Upper lobe of right lung (tissue), 1 donor: ENCODE measurements at regions not wholly inside any gene's neighbourhood (a gene's known extent, or its start where the extent isn't known, plus 50 kb on each side); places are given as distances from the start of the nearest gene placed in this dataset.
"Not testable (repeated sequence)": the region's sequence is repeated elsewhere in the genome, so short reads cannot be mapped to it uniquely, and the experiment has no call there.

Source experiments
- ATAC-seq: fragments of 200-7000 bp; cut with Tn5 transposase; one replicate; pipeline ENCODE4 v1.9.1; 2020; ENCODE audit warnings: mild to moderate bottlenecking, moderate library complexity
- DNase-seq: peaks from one replicate; pipeline ENCODE4 v3.0.0-alpha.2; 2020
- H3K27ac ChIP-seq: fragments of 200-600 bp; one replicate; pipeline ENCODE4 v1.8.0; 2022
- H3K27me3 ChIP-seq: fragments of 200-600 bp; one replicate; pipeline ENCODE4 v1.8.0; 2022; ENCODE audit warnings: mild to moderate bottlenecking
- H3K36me3 ChIP-seq: fragments of 200-600 bp; one replicate; pipeline ENCODE4 v1.8.0; 2022
- H3K4me1 ChIP-seq: fragments of 200-600 bp; one replicate; pipeline ENCODE4 v1.8.0; 2022
- H3K4me3 ChIP-seq: fragments of 200-600 bp; one replicate; pipeline ENCODE4 v1.8.0; 2022; ENCODE audit warnings: mild to moderate bottlenecking
- H3K9me3 ChIP-seq: fragments of 200-600 bp; one replicate; pipeline ENCODE4 v1.8.0; 2022
- intact Hi-C: fragments of 100-400 bp; cut with DNase I; formaldehyde crosslinking; loops from one replicate; pipeline ENCODE4 v1.11.0; 2022
- TF ChIP-seq, protein P1 (sequence below): fragments of 200-600 bp; IDR thresholded peaks from one replicate; pipeline ENCODE4 v1.8.0; 2022; ENCODE audit warnings: antibody characterized with exemption
- donor health status: DM: no; HTN: yes; CAD: no; lungs with severe emphysema.

DNA sequence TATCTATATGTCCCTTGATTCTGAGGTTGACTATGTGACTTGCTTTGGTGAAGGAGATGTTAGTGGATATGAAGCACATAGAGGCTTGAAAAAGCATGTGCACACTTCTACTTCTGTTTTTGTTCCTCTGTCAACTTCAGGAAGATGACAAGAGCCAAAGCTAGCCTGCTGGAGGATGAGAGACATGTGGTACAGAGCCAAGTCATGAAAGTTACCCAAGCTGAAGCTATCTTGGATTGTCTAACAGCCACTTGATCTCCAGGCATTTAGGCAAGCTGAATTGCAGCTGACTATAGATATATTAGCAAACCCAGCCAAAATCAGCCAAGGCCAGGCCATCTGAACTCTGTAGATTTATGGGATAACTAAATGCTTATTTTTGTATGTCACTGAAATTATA is 70.8 kb upstream of the DYNLT3 start:
- intact Hi-C loops, result no loop called here
- no peak overlapping the region for H3K27ac ChIP-seq
- H3K4me1 ChIP-seq, result no peaks in the 10 kb centered on the region
- DNase-seq, result no peak
- no peaks in the 10 kb centered on the region for H3K9me3 ChIP-seq
- ATAC-seq, result no peak
- H3K4me3 ChIP-seq, result no peak overlapping the region
- no peaks in the 10 kb centered on the region for H3K27me3 ChIP-seq
- TF ChIP-seq, protein P1, sequence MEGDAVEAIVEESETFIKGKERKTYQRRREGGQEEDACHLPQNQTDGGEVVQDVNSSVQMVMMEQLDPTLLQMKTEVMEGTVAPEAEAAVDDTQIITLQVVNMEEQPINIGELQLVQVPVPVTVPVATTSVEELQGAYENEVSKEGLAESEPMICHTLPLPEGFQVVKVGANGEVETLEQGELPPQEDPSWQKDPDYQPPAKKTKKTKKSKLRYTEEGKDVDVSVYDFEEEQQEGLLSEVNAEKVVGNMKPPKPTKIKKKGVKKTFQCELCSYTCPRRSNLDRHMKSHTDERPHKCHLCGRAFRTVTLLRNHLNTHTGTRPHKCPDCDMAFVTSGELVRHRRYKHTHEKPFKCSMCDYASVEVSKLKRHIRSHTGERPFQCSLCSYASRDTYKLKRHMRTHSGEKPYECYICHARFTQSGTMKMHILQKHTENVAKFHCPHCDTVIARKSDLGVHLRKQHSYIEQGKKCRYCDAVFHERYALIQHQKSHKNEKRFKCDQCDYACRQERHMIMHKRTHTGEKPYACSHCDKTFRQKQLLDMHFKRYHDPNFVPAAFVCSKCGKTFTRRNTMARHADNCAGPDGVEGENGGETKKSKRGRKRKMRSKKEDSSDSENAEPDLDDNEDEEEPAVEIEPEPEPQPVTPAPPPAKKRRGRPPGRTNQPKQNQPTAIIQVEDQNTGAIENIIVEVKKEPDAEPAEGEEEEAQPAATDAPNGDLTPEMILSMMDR, result no peak
- no peaks in the 10 kb centered on the region for H3K36me3 ChIP-seq

DNA sequence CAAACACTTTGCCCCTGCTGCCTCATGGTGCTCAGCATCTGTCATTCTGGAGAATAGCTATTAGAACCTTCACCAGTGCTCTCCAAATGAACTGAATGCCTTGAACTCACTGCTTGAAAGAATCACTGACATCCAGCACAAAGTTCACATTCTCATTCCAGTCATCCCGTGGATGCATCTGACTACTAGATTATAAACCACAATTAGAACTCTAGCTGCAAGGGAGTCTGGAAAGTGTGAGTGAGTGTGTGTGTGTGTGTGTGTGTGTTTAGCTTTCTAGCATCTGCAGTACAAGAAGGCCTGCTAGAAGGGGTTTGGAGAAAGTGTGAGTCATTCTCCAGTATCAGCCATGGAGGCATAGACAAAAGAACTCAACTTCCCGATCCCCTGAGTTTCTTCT is 71.3 kb upstream of the DYNLT3 start:
- H3K27ac ChIP-seq, result no peak overlapping the region
- no peaks in the 10 kb centered on the region for H3K27me3 ChIP-seq
- TF ChIP-seq, protein P1, result no peak
- H3K36me3 ChIP-seq, result no peaks in the 10 kb centered on the region
- DNase-seq, result no peak
- H3K4me3 ChIP-seq, result no peak overlapping the region
- no peaks in the 10 kb centered on the region for H3K9me3 ChIP-seq
- ATAC-seq, result no peak
- no peaks in the 10 kb centered on the region for H3K4me1 ChIP-seq
- intact Hi-C loops, result no loop called here

DNA sequence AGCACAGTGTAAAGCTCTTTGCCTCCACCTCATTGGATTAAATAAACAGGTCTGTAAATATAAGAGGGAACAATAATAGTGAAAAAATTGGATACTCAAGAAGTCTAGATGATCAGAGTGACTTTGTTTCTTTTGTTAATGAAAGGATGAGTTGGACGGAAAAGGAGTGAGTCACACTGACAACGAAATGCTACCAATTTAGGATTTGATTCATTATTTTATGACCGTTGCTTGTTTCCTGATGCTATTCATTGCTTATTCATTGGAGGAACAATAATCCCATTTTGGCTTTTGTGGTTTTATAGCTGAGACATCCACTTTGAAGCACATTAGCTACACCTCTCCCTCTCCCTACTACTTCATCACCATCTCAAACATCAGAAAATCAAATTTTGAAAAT is 74.4 kb upstream of the DYNLT3 start:
- no peak overlapping the region for H3K27ac ChIP-seq
- no peaks in the 10 kb centered on the region for H3K4me1 ChIP-seq
- H3K9me3 ChIP-seq, result no peaks in the 10 kb centered on the region
- TF ChIP-seq, protein P1, result no peak
- no peaks in the 10 kb centered on the region for H3K27me3 ChIP-seq
- ATAC-seq (no peak), DNase-seq (no peak)
- H3K36me3 ChIP-seq, result no peaks in the 10 kb centered on the region
- intact Hi-C loops, result loop anchor here (10.0 kb wide), 1 partner anchor 243 kb away; no protein-coding TSS in a partner anchor
- H3K4me3 ChIP-seq, result no peak overlapping the region

DNA sequence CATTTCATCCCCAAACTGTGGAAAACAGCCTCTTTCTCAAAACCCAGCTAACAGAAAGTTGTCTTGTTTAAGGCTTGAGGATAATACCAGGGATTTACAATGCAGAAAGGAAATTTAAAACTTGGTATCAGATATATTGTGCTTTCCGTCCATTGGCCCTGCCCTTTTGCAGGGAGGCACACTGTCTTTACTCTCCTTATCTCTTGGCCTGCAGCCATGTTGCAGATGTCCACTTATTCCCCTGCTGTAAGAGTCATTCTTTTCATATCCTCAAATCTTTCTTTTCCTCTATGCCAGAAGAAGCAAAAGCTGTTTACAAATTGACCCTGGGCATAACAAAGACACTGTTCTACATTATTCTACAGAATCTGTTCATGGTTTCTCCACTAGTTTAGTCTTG is 75.6 kb upstream of the DYNLT3 start:
- Histone ChIP-seq H3K27me3 (no peaks in the 10 kb centered on the region), H3K36me3 (no peaks in the 10 kb centered on the region), H3K9me3 (no peaks in the 10 kb centered on the region), H3K27ac (no peak overlapping the region), H3K4me1 (no peaks in the 10 kb centered on the region), H3K4me3 (no peak overlapping the region)
- ATAC-seq, result no peak
- TF ChIP-seq, protein P1, result no peak
- intact Hi-C loops, result loop anchor here (10.0 kb wide), 1 partner anchor 242 kb away; no protein-coding TSS in a partner anchor
- no peak for DNase-seq

DNA sequence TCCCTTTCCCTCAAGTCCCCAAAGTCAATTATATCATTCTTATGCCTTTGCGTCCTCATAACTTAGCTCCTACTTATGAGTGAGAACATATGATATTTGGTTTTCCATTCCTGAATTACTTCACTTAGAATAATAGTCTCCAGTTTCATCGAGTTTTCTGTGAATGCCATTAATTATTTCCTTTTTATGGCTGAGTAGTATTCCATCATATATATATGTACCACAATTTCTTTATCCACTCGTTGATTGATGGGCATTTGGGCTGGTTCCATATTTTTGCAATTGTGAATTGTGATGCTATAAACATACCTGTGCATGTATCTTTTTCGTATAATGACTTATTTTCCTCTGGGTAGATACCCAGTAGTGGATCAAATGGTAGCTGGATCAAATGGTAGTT is 78.4 kb upstream of the DYNLT3 start:
- intact Hi-C loops, result loop anchor here (10.0 kb wide), 1 partner anchor 239 kb away; no protein-coding TSS in a partner anchor
- H3K27me3 ChIP-seq, result not testable (repeated sequence)

DNA sequence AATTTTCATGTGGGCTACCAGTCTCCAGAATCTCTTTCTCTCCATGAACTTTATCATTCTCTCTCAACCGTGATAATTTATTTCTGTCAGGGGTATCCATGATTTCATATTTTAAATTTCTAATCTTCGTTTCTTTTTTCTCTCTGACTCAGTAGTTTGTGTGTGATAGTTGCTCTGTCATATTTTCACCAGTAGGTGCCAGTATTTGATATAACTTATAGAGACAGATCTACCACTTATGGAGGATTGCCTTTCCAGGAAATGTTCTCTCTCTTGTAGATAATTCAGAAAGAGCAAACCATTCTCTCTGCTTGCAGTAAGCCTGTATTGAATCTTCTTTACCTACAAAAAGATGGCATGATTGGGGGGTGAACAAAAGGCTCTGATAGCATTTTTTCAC is 79.3 kb upstream of the DYNLT3 start:
- DNase-seq (no peak), ATAC-seq (peak; percentile 53)
- H3K4me1 ChIP-seq, result no peaks in the 10 kb centered on the region

More for the DNA sequence above, 78.4 kb upstream of the DYNLT3 start:
- H3K27ac ChIP-seq, ATAC-seq, H3K36me3 ChIP-seq, H3K9me3 ChIP-seq, H3K4me1 ChIP-seq, DNase-seq, H3K4me3 ChIP-seq: not testable (repeated sequence)

More for the DNA sequence above, 79.3 kb upstream of the DYNLT3 start:
- Histone ChIP-seq H3K4me3 (no peak overlapping the region), H3K9me3 (no peaks in the 10 kb centered on the region), H3K27ac (no peak overlapping the region), H3K36me3 (no peaks in the 10 kb centered on the region), H3K27me3 (no peaks in the 10 kb centered on the region)
- intact Hi-C loops, result loop anchor here (10.0 kb wide), 1 partner anchor 238 kb away; no protein-coding TSS in a partner anchor
- TF ChIP-seq, protein P1, result peak; percentile 48
